Stimulated activated CD8-positive, alpha-beta memory T cell treated with anti-CD3 and anti-CD28 coated beads, Interleukin-4, amount 100 ng/mL, for 48 hours (primary cell): ENCODE measurements at regions not wholly inside any gene's neighbourhood (a gene's known extent, or its start where the extent isn't known, plus 50 kb on each side); places are given as distances from the start of the nearest gene placed in this dataset.

Experiments
- DNase-seq: peaks from one replicate; pipeline ENCODE4 v3.0.0-alpha.2; 2020

- DNase-seq: no peak
These were observed 110.1 kb upstream of the VEGFC start for GRCh38 chr4:176902710-176903323.

GRCh38 chr4:176906709-176907108 is 114.0 kb upstream of the VEGFC start:
- DNase-seq: no peak

GRCh38 chr4:176910646-176911045 is 117.9 kb upstream of the VEGFC start:
- DNase-seq: no peak

- DNase-seq: no peak
These were observed 126.9 kb upstream of the VEGFC start for GRCh38 chr4:176919631-176920030.

GRCh38 chr4:176920694-176921093 is 128.0 kb upstream of the VEGFC start:
- DNase-seq: no peak

GRCh38 chr4:176921256-176921655 is 128.5 kb upstream of the VEGFC start:
- no peak for DNase-seq

- DNase-seq: no peak
These were observed 131.5 kb upstream of the VEGFC start for GRCh38 chr4:176924238-176924637.

- DNase-seq: no peak
These were observed 133.2 kb upstream of the VEGFC start for GRCh38 chr4:176925962-176926361.

- DNase-seq: no peak
These were observed 134.4 kb upstream of the VEGFC start for GRCh38 chr4:176927117-176927516.

GRCh38 chr4:176927664-176928063 is 134.9 kb upstream of the VEGFC start:
- no peak for DNase-seq

GRCh38 chr4:176939445-176939844 is 146.7 kb upstream of the VEGFC start:
- DNase-seq: no peak

- no peak for DNase-seq
These were observed 152.6 kb upstream of the VEGFC start for GRCh38 chr4:176945334-176945733.

- DNase-seq: no peak
These were observed 156.3 kb upstream of the VEGFC start for GRCh38 chr4:176949029-176949428.

GRCh38 chr4:176953021-176953420 is 160.3 kb upstream of the VEGFC start:
- DNase-seq: no peak

GRCh38 chr4:176957353-176958118 is 164.8 kb upstream of the VEGFC start:
- DNase-seq: no peak

- DNase-seq: no peak
These were observed 167.3 kb upstream of the VEGFC start for GRCh38 chr4:176959980-176960379.

GRCh38 chr4:176963121-176963520 is 170.4 kb upstream of the VEGFC start:
- DNase-seq: no peak

GRCh38 chr4:176964116-176964691 is 171.5 kb upstream of the VEGFC start:
- DNase-seq: no peak

- DNase-seq: no peak
These were observed 174.9 kb upstream of the VEGFC start for GRCh38 chr4:176967586-176967985.

- DNase-seq: no peak
These were observed 175.4 kb upstream of the VEGFC start for GRCh38 chr4:176968094-176968493.

- no peak for DNase-seq
These were observed 176.3 kb upstream of the VEGFC start for GRCh38 chr4:176969011-176969410.

- no peak for DNase-seq
These were observed 178.1 kb upstream of the VEGFC start for GRCh38 chr4:176970853-176971252.

- DNase-seq: no peak
These were observed 178.9 kb upstream of the VEGFC start for GRCh38 chr4:176971576-176972115.

GRCh38 chr4:176979416-176979815 is 186.7 kb upstream of the VEGFC start:
- no peak for DNase-seq
